Activated T-cell treated with anti-CD3 and anti-CD28 coated beads, Interleukin-2, amount 50 U/mL, for 48 hours (primary cell): ENCODE measurements at regions not wholly inside any gene's neighbourhood (a gene's known extent, or its start where the extent isn't known, plus 50 kb on each side); places are given as distances from the start of the nearest gene placed in this dataset.
"Not testable (repeated sequence)": the region's sequence is repeated elsewhere in the genome, so short reads cannot be mapped to it uniquely, and the experiment has no call there.

Source experiments
- DNase-seq, 2 experiments: peaks; one replicate each; pipeline ENCODE4 v3.0.0-alpha.2; 2020

- peak; percentile 53 to 63 for DNase-seq
These were observed 115.2 kb upstream of the PELI2 start for GRCh38 chr14:56002876-56003625.

- no peak for DNase-seq
These were observed 113.9 kb upstream of the PELI2 start for GRCh38 chr14:56004323-56004722.

GRCh38 chr14:56004786-56005185 is 113.4 kb upstream of the PELI2 start:
- DNase-seq, result peak; percentile 27 to 36

- no peak for DNase-seq
These were observed 112.8 kb upstream of the PELI2 start for GRCh38 chr14:56005191-56006053.

- DNase-seq, result not testable (repeated sequence)
These were observed 110.7 kb upstream of the PELI2 start for GRCh38 chr14:56007491-56007890.

- DNase-seq, result no peak
These were observed 110.1 kb upstream of the PELI2 start for GRCh38 chr14:56008150-56008549.

- DNase-seq, result not testable (repeated sequence)
These were observed 109.5 kb upstream of the PELI2 start for GRCh38 chr14:56008661-56009060.

GRCh38 chr14:56023661-56024081 is 94.5 kb upstream of the PELI2 start:
- no peak for DNase-seq

GRCh38 chr14:56025191-56025590 is 93.0 kb upstream of the PELI2 start:
- no peak for DNase-seq

- no peak for DNase-seq
These were observed 91.7 kb upstream of the PELI2 start for GRCh38 chr14:56026506-56026905.

- no peak for DNase-seq
These were observed 90.8 kb upstream of the PELI2 start for GRCh38 chr14:56027421-56027820.

- DNase-seq, result no peak
These were observed 90.1 kb upstream of the PELI2 start for GRCh38 chr14:56027916-56028712.

- no peak for DNase-seq
These were observed 81.9 kb upstream of the PELI2 start for GRCh38 chr14:56036353-56036752.

- DNase-seq, result no peak
These were observed 78.1 kb upstream of the PELI2 start for GRCh38 chr14:56040121-56040520.

GRCh38 chr14:56044196-56044595 is 74.0 kb upstream of the PELI2 start:
- no peak for DNase-seq

GRCh38 chr14:56046546-56046945 is 71.7 kb upstream of the PELI2 start:
- no peak for DNase-seq

GRCh38 chr14:56046996-56047395 is 71.2 kb upstream of the PELI2 start:
- DNase-seq, result no peak

- no peak for DNase-seq
These were observed 68.7 kb upstream of the PELI2 start for GRCh38 chr14:56049536-56049935.

- no peak for DNase-seq
These were observed 62.7 kb upstream of the PELI2 start for GRCh38 chr14:56055511-56055910.

GRCh38 chr14:56056031-56056430 is 62.2 kb upstream of the PELI2 start:
- no peak for DNase-seq

GRCh38 chr14:56057071-56057741 is 61.0 kb upstream of the PELI2 start:
- no peak for DNase-seq

GRCh38 chr14:56057767-56058166 is 60.4 kb upstream of the PELI2 start:
- DNase-seq, result no peak

GRCh38 chr14:56059054-56059453 is 59.2 kb upstream of the PELI2 start:
- DNase-seq, result no peak
